Activated T-cell treated with anti-CD3 and anti-CD28 coated beads, Interleukin-2, amount 50 U/mL, for 4 hours (primary cell): ENCODE measurements at regions not wholly inside any gene's neighbourhood (a gene's known extent, or its start where the extent isn't known, plus 50 kb on each side); places are given as distances from the start of the nearest gene placed in this dataset.
"Not testable (repeated sequence)": the region's sequence is repeated elsewhere in the genome, so short reads cannot be mapped to it uniquely, and the experiment has no call there.

Source experiments
- ATAC-seq, 2 donors: fragments of 200-7000 bp; cut with Tn5 transposase; one replicate each; pipeline ENCODE4 v1.10.0; 2021
- DNase-seq: peaks from one replicate; pipeline ENCODE4 v3.0.0-alpha.2; 2020
- H3K27me3 Mint-ChIP-seq: one replicate; pipeline ENCODE4 v1.8.0; 2021; ENCODE audit warnings: low read depth, mixed read lengths
- H3K36me3 Mint-ChIP-seq: one replicate; pipeline ENCODE4 v1.8.0; 2022; ENCODE audit warnings: mixed read lengths; ENCODE audit not compliant: insufficient read depth
- H3K4me1 Mint-ChIP-seq: one replicate; pipeline ENCODE4 v1.8.0; 2021; ENCODE audit warnings: low read depth, mixed read lengths
- H3K4me3 Mint-ChIP-seq: one replicate; pipeline ENCODE4 v1.8.0; 2021; ENCODE audit warnings: mild to moderate bottlenecking, moderate library complexity, mixed read lengths
- H3K9me3 Mint-ChIP-seq: one replicate; pipeline ENCODE4 v1.8.0; 2021; ENCODE audit warnings: mixed read lengths

- DNase-seq (no peak), ATAC-seq (no peak)
- Mint-ChIP-seq H3K36me3 (no peaks in the 10 kb centered on the region), H3K4me3 (no peak overlapping the region), H3K9me3 (no peaks in the 10 kb centered on the region), H3K27me3 (peaks cover 2% of the 10 kb centered on the region), H3K4me1 (peaks cover 32% of the 10 kb centered on the region)
These were observed 101.8 kb upstream of the EGLN3 start for GRCh38 chr14:34052658-34053014.

DNA sequence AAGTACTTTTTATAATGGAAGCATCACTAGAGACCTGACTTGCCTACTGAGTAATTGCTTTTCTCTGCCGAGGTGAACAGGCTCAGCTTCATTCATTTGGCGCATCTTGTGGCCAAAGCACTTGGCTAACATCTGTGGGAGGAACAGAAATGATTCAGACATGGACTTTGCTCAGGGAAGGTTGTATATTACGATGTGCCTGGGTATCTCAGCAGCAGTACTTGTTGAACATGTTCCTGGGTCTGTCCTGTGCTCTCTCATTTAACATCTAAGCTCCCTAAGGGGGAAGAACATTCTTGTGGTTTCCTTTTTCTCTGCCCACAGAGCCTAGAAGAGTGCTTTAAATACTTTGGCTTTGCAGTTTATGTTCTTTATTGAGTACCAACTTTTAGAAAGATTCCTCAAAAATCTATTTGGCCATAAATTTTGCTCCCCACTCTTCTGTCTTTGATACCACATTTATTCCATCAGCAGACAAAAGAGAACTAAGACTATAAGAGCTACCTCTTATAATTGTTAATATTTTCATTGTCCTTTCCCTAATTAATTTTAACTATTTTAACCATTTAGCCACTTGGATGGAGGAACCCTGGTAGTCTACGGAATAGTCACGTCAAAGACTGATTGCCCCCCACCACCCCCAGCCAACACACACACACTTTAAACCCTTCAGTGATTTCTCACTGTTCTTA, 101.2 kb upstream of the EGLN3 start:
- H3K4me1 Mint-ChIP-seq: peaks cover 35% of the 10 kb centered on the region
- ATAC-seq (peak; percentile 27 to 54), DNase-seq (no peak)
- no peaks in the 10 kb centered on the region for H3K9me3 Mint-ChIP-seq
- H3K36me3 Mint-ChIP-seq: no peaks in the 10 kb centered on the region
- no peak overlapping the region for H3K4me3 Mint-ChIP-seq
- peaks cover 2% of the 10 kb centered on the region for H3K27me3 Mint-ChIP-seq

GRCh38 chr14:34050606-34051005, 99.7 kb upstream of the EGLN3 start:
- Mint-ChIP-seq H3K4me1 (peaks cover 44% of the 10 kb centered on the region), H3K27me3 (peaks cover 2% of the 10 kb centered on the region), H3K36me3 (no peaks in the 10 kb centered on the region), H3K4me3 (no peak overlapping the region), H3K9me3 (no peaks in the 10 kb centered on the region)
- ATAC-seq (no peak), DNase-seq (no peak)

DNA sequence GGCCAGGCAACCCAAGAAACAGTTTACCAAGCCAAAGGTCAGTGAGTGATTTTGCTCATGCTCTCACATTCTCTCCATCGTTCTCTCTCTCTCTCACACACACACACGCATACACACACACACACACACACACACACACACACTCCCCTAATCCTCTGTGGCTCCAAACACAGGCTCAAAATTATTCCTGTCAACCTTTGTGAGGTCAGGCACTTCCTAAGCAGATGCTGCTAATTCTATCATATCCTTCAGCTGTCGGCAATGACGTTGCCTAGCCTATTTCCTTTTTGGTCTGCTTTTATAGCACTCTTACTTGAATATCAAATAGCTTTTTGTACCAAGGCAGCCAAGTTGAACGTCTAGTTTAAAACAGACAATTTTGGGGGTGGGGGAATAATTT, 98.9 kb upstream of the EGLN3 start:
- Mint-ChIP-seq H3K4me3 (no peak overlapping the region), H3K27me3 (peaks cover 2% of the 10 kb centered on the region), H3K36me3 (no peaks in the 10 kb centered on the region), H3K9me3 (no peaks in the 10 kb centered on the region), H3K4me1 (peaks cover 48% of the 10 kb centered on the region)
- ATAC-seq: no peak
- DNase-seq: no peak

- peaks cover 53% of the 10 kb centered on the region for H3K4me1 Mint-ChIP-seq
- ATAC-seq, DNase-seq, H3K36me3 Mint-ChIP-seq, H3K9me3 Mint-ChIP-seq, H3K27me3 Mint-ChIP-seq, H3K4me3 Mint-ChIP-seq: not testable (repeated sequence)
These were observed 98.3 kb upstream of the EGLN3 start for GRCh38 chr14:34049187-34049586.

DNA sequence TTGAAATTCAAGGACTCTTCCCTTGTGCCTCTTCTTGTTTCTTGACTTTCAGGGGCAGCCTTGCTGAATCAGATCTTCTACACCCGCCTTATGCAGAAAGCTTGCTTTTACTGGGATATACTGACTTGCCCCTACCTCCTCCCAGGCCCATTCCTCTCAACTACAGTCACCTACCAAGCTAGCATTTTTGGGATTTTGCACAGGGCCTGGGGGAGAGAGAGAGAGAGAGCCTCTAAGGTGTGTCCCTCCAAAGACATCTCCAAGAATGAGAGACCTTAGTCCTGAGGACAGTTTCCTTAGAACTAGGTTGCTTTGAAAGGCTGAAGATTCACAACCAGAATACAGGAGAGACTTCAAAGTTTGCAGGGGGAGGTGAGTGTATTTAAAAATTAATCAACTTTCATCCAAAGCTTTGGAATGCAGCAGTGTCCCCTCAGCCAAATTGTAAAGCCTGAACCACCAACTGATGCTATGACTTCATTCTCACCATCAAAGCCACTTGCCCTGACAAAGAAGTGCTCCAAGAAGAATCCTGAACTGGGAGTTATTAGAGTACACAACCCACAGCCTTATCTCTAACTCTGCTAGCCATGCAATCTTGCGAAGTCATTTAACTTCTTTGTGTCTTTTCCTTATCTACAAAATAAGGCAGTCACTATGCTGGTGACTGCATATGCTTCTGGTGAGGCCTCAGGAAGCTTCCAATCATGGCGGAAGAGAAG, 96.1 kb upstream of the EGLN3 start:
- H3K36me3 Mint-ChIP-seq: no peaks in the 10 kb centered on the region
- ATAC-seq: no peak
- H3K4me1 Mint-ChIP-seq: peaks cover 55% of the 10 kb centered on the region
- DNase-seq: no peak
- no peaks in the 10 kb centered on the region for H3K9me3 Mint-ChIP-seq
- H3K27me3 Mint-ChIP-seq: no peaks in the 10 kb centered on the region
- no peak overlapping the region for H3K4me3 Mint-ChIP-seq

GRCh38 chr14:34044666-34045306, 93.9 kb upstream of the EGLN3 start:
- no peaks in the 10 kb centered on the region for H3K27me3 Mint-ChIP-seq
- ATAC-seq (no peak), DNase-seq (no peak)
- no peaks in the 10 kb centered on the region for H3K9me3 Mint-ChIP-seq
- H3K4me1 Mint-ChIP-seq: peaks cover 46% of the 10 kb centered on the region
- H3K36me3 Mint-ChIP-seq: no peaks in the 10 kb centered on the region
- no peak overlapping the region for H3K4me3 Mint-ChIP-seq

DNA sequence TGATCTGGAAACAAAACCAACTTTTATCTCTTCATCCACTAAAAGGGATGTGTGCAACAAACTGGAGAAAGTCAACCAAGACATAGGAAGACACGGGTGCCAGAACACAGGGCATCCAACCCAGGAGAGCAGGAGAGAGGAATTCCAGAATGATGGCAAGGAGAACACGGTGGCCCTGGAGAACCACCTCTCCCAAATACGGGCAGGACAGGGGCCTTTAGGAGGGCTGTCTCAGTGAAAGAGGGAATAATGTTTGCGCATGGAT, 93.4 kb upstream of the EGLN3 start:
- H3K4me3 Mint-ChIP-seq: no peak overlapping the region
- no peaks in the 10 kb centered on the region for H3K9me3 Mint-ChIP-seq
- DNase-seq (no peak), ATAC-seq (no peak)
- H3K36me3 Mint-ChIP-seq: no peaks in the 10 kb centered on the region
- H3K4me1 Mint-ChIP-seq: peaks cover 48% of the 10 kb centered on the region
- H3K27me3 Mint-ChIP-seq: no peaks in the 10 kb centered on the region

DNA sequence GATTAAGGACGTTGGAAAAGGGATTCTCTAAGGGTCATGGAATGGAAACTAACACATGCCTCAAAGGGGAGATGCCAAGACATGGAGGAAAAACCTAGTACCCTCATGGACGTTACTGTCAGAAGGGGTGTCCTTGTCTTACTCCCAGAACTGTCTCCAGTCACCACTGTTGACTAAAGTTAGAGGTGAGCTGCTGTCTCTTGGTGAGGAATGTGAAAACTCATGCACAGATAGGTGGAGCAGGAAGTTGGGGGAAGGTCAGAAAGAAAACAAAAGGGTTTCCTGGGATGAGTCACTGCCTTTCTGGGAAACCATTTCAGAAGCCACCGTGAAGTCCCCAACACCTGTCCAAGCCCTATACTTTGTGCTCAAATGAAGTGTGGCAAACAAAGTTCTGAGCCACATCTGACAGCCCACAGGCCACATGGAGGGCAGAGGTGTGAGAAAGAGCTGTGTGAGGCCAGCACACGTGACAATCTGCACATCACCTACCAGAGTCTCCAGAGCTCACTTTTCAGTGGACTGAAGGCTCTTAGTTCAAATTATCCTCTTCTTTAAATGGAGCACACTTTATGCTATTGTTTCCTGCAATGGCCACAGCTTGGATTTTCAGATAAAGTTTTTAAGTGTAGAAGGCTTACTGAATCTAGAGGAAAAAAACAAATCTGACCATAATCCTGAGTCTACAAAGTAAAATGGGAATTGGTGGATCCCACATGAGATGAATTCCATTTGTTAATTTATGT, 92.9 kb upstream of the EGLN3 start:
- Mint-ChIP-seq H3K27me3 (no peaks in the 10 kb centered on the region), H3K36me3 (no peaks in the 10 kb centered on the region), H3K4me1 (peaks cover 50% of the 10 kb centered on the region), H3K9me3 (no peaks in the 10 kb centered on the region), H3K4me3 (no peak overlapping the region)
- ATAC-seq: peak; percentile 93 to 97
- DNase-seq: peak; percentile 36

- ATAC-seq (no peak), DNase-seq (no peak)
- Mint-ChIP-seq H3K36me3 (no peaks in the 10 kb centered on the region), H3K4me1 (peaks cover 40% of the 10 kb centered on the region), H3K4me3 (no peak overlapping the region), H3K27me3 (no peaks in the 10 kb centered on the region), H3K9me3 (no peaks in the 10 kb centered on the region)
These were observed 90.3 kb upstream of the EGLN3 start for GRCh38 chr14:34041220-34041619.

- peaks cover 40% of the 10 kb centered on the region for H3K4me1 Mint-ChIP-seq
- no peaks in the 10 kb centered on the region for H3K9me3 Mint-ChIP-seq
- H3K4me3 Mint-ChIP-seq: no peak overlapping the region
- DNase-seq (no peak), ATAC-seq (no peak)
- no peaks in the 10 kb centered on the region for H3K36me3 Mint-ChIP-seq
- H3K27me3 Mint-ChIP-seq: no peaks in the 10 kb centered on the region
These were observed 89.9 kb upstream of the EGLN3 start for GRCh38 chr14:34040766-34041165.

- peaks cover 32% of the 10 kb centered on the region for H3K4me1 Mint-ChIP-seq
- ATAC-seq: no peak
- no peak overlapping the region for H3K4me3 Mint-ChIP-seq
- no peak for DNase-seq
- no peaks in the 10 kb centered on the region for H3K27me3 Mint-ChIP-seq
- H3K36me3 Mint-ChIP-seq: no peaks in the 10 kb centered on the region
- no peaks in the 10 kb centered on the region for H3K9me3 Mint-ChIP-seq
These were observed 88.7 kb upstream of the EGLN3 start for GRCh38 chr14:34039428-34040047.

- peaks cover 22% of the 10 kb centered on the region for H3K4me1 Mint-ChIP-seq
- no peaks in the 10 kb centered on the region for H3K9me3 Mint-ChIP-seq
- ATAC-seq: no peak
- H3K27me3 Mint-ChIP-seq: no peaks in the 10 kb centered on the region
- no peak overlapping the region for H3K4me3 Mint-ChIP-seq
- H3K36me3 Mint-ChIP-seq: no peaks in the 10 kb centered on the region
- no peak for DNase-seq
These were observed 87.6 kb upstream of the EGLN3 start for GRCh38 chr14:34038358-34039057.

DNA sequence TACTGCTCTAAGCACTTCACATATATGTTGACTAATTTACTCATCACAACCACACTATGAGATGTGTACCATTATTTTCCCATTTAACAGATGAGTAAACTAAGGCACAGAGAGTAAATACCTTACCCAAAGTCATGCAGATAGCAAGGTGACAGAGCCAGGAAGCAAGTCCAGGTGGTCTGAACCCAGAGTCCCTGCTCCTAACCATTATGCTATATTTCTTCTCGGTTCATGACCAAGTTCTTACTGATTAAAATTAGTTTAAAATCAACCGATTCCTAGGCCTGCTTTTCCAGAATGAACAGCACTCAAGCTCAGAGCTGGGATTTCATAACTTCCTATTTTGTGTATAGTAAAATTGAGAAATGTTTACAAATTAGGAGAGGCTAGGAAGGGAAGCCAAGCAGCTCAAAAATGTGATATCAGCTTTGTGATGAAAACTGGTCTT, 85.5 kb upstream of the EGLN3 start:
- peaks cover 9% of the 10 kb centered on the region for H3K4me1 Mint-ChIP-seq
- H3K36me3 Mint-ChIP-seq: no peaks in the 10 kb centered on the region
- no peak overlapping the region for H3K4me3 Mint-ChIP-seq
- no peaks in the 10 kb centered on the region for H3K9me3 Mint-ChIP-seq
- no peaks in the 10 kb centered on the region for H3K27me3 Mint-ChIP-seq
- DNase-seq (no peak), ATAC-seq (no peak)
